Left ventricle myocardium inferior (tissue), 1 donor: ENCODE measurements at regions not wholly inside any gene's neighbourhood (a gene's known extent, or its start where the extent isn't known, plus 50 kb on each side); places are given as distances from the start of the nearest gene placed in this dataset.

Experiments
- DNase-seq: peaks from one replicate; pipeline ENCODE4 v3.0.0-alpha.2; 2020
- H3K27ac ChIP-seq: fragments of 200-600 bp; replicated peaks from 2 replicates; pipeline ENCODE4 v1.8.0; 2021
- H3K27me3 ChIP-seq: fragments of 200-600 bp; 2 replicates; pipeline ENCODE4 v1.8.0; 2021; ENCODE audit warnings: low read depth
- H3K36me3 ChIP-seq: fragments of 200-600 bp; 2 replicates; pipeline ENCODE4 v1.8.0; 2021
- H3K4me1 ChIP-seq: fragments of 200-600 bp; 2 replicates; pipeline ENCODE4 v1.8.0; 2021
- H3K4me3 ChIP-seq: fragments of 200-600 bp; 2 replicates; pipeline ENCODE4 v1.8.0; 2021; ENCODE audit warnings: mild to moderate bottlenecking, moderate library complexity
- H3K9me3 ChIP-seq: fragments of 200-600 bp; replicated peaks from 2 replicates; pipeline ENCODE4 v1.8.0; 2021
- intact Hi-C: fragments of 100-400 bp; cut with micrococcal nuclease; formaldehyde crosslinking; loops from one replicate; pipeline ENCODE4 v1.11.0; 2022
- TF ChIP-seq, protein P1 (sequence below): fragments of 200-600 bp; IDR thresholded peaks from 2 replicates; pipeline ENCODE4 v1.8.0; 2021; ENCODE audit warnings: antibody characterized with exemption, mild to moderate bottlenecking, borderline replicate concordance
- donor health status: DM: no; HTN: yes; CAD: no; lungs with severe emphysema.

DNA sequence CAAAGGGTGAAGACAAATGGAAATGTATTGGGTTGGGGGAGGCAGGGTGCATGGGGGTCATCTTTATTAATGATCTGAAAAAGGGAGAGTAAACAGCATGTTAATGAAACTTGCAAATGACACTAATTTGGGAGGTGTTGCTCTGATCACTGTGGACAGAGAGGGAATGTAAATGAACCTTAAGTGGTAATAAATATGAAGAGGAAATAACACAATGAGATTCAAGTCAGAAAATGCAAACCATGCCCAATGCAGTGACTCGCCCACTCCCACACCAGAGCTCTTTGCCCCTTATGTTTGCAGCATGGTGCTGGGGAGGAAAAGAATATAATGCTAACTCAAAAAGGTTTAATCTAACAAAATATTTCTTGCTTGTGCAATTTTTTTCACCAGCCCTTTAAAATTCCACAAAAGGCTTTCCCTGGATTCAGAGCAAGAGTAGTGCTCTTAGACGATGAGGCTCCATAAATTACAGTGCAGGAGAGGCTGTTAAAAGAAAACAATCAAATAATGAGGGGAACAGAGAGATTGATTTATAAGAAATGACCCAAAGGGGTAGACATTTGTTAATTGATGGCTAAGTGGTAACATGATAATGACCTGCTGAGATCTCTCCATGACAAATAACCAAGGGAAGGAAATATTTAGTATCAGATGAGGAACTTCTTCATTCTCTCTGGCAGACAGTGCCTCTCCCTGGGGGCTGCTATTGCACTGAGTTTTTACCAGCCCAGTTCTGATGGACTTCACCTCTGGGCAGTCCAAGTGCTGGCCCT is 210.0 kb upstream of the PPP2R3A start:
- DNase-seq = no peak
- no peaks in the 10 kb centered on the region for H3K9me3 ChIP-seq
- intact Hi-C loops = no loop called here

DNA sequence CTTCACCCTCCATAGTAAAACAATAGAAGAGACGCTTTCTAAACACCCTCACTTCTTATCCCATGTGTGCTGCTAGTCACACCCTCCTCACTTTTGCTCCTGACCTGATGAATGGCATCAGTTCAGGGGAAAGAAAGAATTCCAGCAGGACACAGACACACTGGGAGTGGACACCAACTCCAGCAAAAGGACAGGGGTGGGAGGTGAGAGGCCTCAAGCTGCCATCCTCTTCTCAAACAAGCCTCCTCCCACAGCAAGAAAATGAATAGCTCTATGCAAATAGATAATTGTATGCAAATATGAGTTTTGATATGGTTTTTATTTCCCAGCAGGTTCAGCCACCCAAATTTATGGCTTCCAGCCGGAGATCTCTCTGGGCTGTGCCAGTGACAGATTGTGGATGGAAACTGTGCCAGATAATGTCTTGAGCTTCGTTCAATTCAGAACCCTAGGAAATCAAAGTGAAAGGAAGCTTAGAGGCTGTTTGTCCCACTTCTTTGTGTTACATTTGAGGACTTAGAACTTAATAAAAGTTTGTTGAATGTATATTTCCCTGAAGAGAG is 209.3 kb upstream of the PPP2R3A start:
- H3K36me3 ChIP-seq = no peaks in the 10 kb centered on the region
- no peak overlapping the region for H3K4me3 ChIP-seq
- no peaks in the 10 kb centered on the region for H3K4me1 ChIP-seq
- no peak for DNase-seq
- H3K27me3 ChIP-seq = peaks cover 5% of the 10 kb centered on the region
- intact Hi-C loops = no loop called here
- no peak overlapping the region for H3K27ac ChIP-seq
- no peaks in the 10 kb centered on the region for H3K9me3 ChIP-seq
- TF ChIP-seq, protein P1, sequence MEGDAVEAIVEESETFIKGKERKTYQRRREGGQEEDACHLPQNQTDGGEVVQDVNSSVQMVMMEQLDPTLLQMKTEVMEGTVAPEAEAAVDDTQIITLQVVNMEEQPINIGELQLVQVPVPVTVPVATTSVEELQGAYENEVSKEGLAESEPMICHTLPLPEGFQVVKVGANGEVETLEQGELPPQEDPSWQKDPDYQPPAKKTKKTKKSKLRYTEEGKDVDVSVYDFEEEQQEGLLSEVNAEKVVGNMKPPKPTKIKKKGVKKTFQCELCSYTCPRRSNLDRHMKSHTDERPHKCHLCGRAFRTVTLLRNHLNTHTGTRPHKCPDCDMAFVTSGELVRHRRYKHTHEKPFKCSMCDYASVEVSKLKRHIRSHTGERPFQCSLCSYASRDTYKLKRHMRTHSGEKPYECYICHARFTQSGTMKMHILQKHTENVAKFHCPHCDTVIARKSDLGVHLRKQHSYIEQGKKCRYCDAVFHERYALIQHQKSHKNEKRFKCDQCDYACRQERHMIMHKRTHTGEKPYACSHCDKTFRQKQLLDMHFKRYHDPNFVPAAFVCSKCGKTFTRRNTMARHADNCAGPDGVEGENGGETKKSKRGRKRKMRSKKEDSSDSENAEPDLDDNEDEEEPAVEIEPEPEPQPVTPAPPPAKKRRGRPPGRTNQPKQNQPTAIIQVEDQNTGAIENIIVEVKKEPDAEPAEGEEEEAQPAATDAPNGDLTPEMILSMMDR = no peak

More for the DNA sequence above, 210.0 kb upstream of the PPP2R3A start:
- Histone ChIP-seq H3K4me1 (no peaks in the 10 kb centered on the region), H3K27me3 (peaks cover 5% of the 10 kb centered on the region), H3K36me3 (no peaks in the 10 kb centered on the region), H3K27ac (no peak overlapping the region), H3K4me3 (no peak overlapping the region)
- TF ChIP-seq, protein P1 = no peak

DNA sequence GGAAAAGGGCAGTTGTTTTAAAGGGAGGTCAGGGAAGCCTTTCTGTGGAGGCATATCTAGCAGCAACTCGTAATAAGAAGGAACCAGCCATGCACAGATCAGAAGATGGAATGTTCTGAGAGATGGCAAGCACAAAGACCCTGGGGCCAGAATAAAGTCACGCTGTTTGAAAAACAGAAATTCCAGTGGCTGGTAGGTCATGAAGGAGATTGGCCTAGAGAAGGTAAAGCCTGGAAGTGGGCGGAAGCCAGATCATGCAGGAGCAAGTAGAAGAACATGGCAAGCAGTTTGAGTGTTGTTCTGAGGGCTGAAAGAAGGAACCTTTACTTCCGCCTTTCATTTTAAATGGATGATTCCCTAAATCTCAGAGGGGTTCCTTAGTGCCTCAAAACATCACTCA is 208.1 kb upstream of the PPP2R3A start:
- H3K4me3 ChIP-seq = no peak overlapping the region
- H3K9me3 ChIP-seq = no peaks in the 10 kb centered on the region
- H3K4me1 ChIP-seq = no peaks in the 10 kb centered on the region
- TF ChIP-seq, protein P1 = no peak
- no peak for DNase-seq
- no peak overlapping the region for H3K27ac ChIP-seq
- intact Hi-C loops = no loop called here
- peaks cover 4% of the 10 kb centered on the region for H3K27me3 ChIP-seq
- H3K36me3 ChIP-seq = no peaks in the 10 kb centered on the region

- Histone ChIP-seq H3K4me3 (no peak overlapping the region), H3K27ac (no peak overlapping the region), H3K9me3 (no peaks in the 10 kb centered on the region), H3K36me3 (no peaks in the 10 kb centered on the region), H3K4me1 (no peaks in the 10 kb centered on the region), H3K27me3 (peaks cover 14% of the 10 kb centered on the region)
- DNase-seq = no peak
- TF ChIP-seq, protein P1 = no peak
- intact Hi-C loops = no loop called here
These were observed 206.6 kb upstream of the PPP2R3A start for GRCh38 chr3:135758961-135759360.

DNA sequence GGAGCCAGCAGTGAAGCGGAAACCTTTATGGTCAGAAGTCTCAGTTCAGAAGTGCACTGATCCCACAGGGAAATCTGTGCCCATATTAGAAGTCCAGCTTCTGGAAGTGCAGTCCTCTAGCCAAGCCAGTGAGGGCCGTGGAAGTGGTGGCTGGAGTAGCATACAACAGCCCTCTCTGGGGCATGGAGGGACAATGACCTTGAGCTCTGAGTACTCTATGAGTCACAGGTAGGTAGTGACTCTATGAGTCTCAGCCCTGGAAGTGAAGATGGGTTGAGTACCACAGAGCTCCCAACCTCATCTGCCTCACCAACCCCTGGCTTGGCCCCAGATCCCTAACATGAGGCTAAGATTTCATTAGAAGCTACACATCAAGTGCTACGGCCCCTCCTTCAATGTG is 205.9 kb upstream of the PPP2R3A start:
- TF ChIP-seq, protein P1 = no peak
- no peak overlapping the region for H3K27ac ChIP-seq

More for the DNA sequence above, 205.9 kb upstream of the PPP2R3A start:
- Histone ChIP-seq H3K4me1 (no peaks in the 10 kb centered on the region), H3K9me3 (no peaks in the 10 kb centered on the region), H3K4me3 (no peak overlapping the region), H3K27me3 (peaks cover 18% of the 10 kb centered on the region), H3K36me3 (no peaks in the 10 kb centered on the region)
- DNase-seq = no peak
- intact Hi-C loops = no loop called here
